ENCODE measurements at regions not wholly inside any gene's neighbourhood (a gene's known extent, or its start where the extent isn't known, plus 50 kb on each side); places are given as distances from the start of the nearest gene placed in this dataset.
A peak's percentile ranks its signal among the peaks of the same experiment; 100 is the strongest.

- TF ChIP-seq CHD7 (IDR thresholded peaks at IDR 0.05; ENCODE audit: insufficient replicate concordance, low read length): no peak
- TF ChIP-seq RAD21 (IDR thresholded peaks at IDR 0.05 in 1 of 2, conservative IDR thresholded peaks at IDR 0.05 in 1 of 2; ENCODE audit: low read depth in 2 of 2, low read length in 2 of 2): peak; percentile 64 to 77
- TF ChIP-seq TBP (IDR thresholded peaks at IDR 0.05; ENCODE audit: low read depth, low read length): no peak
- TF ChIP-seq MAFK (IDR thresholded peaks at IDR 0.05; ENCODE audit: low read depth, low read length): no peak
These were observed 53.2 kb upstream of the ARG1 start (continued) for GRCh38 chr6:131519670-131520436.
